ENCODE measurements at regions not wholly inside any gene's neighbourhood (a gene's known extent, or its start where the extent isn't known, plus 50 kb on each side); places are given as distances from the start of the nearest gene placed in this dataset.

DNA sequence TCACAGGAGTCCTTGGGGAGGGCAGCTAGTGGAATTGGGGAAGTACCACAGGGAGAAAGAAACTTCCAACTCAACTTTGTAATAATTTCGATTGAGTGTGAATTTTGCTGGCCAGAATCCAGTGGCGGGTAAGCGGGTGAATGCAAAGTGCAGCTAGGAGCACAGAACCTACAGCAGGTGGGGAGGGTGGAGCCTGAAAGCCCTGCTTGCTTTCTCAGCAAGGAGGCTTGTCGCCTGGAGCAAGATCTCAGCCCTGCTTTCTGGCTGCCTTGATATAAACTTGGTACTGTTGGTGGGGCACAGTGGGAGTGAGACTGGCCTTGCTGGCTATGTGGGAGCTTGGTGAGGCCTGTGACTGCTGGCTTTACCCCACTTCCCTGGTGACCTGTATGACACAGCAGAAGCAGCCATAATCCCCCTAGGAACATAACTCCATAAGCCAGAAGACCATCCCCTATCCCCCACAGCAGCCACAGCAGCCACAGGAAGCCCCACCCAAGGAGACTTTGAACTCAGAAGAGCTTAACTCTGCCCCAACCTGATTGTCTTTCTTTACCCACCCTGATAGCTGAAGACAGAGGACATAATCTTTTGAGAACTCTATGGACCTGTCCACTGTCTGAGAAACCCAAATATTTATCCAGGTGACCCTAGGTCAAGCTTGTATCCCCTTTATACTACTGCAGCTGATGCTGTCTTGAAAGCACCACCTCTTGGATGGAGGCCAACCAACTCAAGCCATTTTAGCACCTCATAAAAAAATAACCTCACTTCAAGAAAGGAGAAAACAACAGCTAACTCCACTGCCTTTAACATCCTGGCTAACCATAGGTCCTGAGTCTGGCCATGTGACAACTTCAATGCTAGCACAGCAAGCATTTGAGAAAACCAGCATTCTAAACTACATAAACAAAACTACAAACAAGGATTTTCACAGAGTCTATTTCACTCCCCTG, 87.2 kb upstream of the PDE5A start:
- TF ChIP-seq, protein P1, sequence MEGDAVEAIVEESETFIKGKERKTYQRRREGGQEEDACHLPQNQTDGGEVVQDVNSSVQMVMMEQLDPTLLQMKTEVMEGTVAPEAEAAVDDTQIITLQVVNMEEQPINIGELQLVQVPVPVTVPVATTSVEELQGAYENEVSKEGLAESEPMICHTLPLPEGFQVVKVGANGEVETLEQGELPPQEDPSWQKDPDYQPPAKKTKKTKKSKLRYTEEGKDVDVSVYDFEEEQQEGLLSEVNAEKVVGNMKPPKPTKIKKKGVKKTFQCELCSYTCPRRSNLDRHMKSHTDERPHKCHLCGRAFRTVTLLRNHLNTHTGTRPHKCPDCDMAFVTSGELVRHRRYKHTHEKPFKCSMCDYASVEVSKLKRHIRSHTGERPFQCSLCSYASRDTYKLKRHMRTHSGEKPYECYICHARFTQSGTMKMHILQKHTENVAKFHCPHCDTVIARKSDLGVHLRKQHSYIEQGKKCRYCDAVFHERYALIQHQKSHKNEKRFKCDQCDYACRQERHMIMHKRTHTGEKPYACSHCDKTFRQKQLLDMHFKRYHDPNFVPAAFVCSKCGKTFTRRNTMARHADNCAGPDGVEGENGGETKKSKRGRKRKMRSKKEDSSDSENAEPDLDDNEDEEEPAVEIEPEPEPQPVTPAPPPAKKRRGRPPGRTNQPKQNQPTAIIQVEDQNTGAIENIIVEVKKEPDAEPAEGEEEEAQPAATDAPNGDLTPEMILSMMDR (conservative IDR thresholded peaks at IDR 0.05) = no peak
- no peak for TF ChIP-seq ZFX (IDR thresholded peaks at IDR 0.05)
- no peak overlapping the region for H3K27ac ChIP-seq

DNA sequence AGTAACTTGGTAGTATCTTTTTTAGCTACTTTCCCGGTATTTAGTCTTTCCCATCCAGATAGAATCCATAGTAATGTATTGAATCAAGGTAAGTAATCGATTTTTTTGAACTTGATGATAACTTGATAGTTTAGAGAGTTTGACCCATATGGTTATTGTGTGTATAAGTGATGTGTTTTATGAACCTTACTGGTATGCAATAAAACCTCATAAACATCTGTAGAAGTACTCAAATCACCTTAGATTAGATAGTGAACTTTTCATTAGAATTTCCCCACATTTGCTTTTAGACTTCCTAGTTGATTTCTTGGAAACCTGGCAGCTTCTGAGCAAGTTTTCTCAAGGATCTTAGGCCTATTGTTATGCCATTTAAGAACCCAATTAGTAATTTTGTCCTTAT, 80.8 kb upstream of the PDE5A start:
- no peak overlapping the region for H3K27ac ChIP-seq
- no peak for TF ChIP-seq ZFX (IDR thresholded peaks at IDR 0.05)
- TF ChIP-seq, protein P1 (conservative IDR thresholded peaks at IDR 0.05) = no peak

DNA sequence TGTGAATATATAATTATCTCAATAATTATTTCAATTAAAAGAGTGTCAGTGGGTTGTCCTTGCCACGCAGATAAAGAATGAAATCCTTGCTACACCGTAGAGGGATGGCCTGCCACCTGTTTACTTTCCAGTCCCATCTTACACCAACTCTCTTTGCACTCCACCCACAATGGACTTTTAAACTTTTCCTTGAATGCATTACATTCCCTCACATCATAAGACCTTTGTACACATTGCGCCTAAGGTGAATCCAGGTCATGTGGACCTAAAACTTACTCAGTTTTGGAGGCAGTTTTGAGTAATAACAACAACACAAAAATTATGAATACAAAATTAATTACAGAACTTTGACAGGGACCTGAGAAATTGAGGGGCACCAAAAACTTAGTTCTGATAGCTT, 78.7 kb upstream of the PDE5A start:
- no peak overlapping the region for H3K27ac ChIP-seq
- no peak for TF ChIP-seq ZFX (IDR thresholded peaks at IDR 0.05)
- TF ChIP-seq, protein P1 (conservative IDR thresholded peaks at IDR 0.05) = no peak

DNA sequence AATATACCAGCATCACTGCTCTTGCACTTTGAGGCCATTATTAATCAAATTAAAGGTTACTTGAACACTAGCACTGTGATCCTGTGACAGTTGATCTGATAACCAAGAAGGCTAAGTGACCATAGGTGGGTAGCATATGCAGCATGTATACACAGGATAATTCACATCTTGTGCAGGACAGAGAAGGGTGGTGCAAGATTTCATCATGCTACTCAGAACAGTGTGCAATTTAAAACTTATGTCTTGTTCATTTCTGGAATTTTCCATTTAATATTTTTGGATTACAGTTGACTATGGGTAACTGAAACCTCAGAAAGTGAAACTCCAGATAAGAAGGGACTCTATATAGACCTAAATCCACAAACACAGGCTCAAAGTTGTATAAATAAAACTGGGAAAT, 78.2 kb upstream of the PDE5A start:
- H3K27ac ChIP-seq = no peak overlapping the region
- no peak for TF ChIP-seq ZFX (IDR thresholded peaks at IDR 0.05)
- TF ChIP-seq, protein P1 (conservative IDR thresholded peaks at IDR 0.05) = no peak

DNA sequence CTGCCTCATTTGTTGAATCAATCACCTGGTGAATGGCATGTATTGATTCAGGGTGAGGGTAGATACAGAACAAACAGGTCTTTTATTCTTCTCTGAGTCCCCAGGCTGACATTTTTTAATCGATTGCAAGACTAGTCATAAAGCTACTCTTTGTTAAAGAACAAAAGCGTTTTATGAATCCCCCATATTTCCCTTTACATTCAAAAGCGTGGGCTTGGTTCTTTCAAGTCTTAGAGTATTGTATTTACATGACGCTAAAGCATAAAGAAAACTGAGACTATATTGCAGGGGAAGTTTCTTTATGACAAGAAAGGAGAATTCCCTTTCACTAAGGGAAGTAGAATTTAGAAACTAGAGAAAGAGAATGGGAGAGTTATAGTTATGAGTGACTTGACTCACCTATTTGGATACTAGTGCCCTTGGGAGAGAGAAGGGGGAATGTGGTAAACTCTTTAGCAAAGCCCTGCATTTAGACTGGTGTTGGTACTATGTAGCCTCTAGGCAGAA, 69.3 kb upstream of the PDE5A start:
- TF ChIP-seq ZFX (IDR thresholded peaks at IDR 0.05) = no peak
- TF ChIP-seq, protein P1 (conservative IDR thresholded peaks at IDR 0.05) = no peak
- no peak overlapping the region for H3K27ac ChIP-seq

DNA sequence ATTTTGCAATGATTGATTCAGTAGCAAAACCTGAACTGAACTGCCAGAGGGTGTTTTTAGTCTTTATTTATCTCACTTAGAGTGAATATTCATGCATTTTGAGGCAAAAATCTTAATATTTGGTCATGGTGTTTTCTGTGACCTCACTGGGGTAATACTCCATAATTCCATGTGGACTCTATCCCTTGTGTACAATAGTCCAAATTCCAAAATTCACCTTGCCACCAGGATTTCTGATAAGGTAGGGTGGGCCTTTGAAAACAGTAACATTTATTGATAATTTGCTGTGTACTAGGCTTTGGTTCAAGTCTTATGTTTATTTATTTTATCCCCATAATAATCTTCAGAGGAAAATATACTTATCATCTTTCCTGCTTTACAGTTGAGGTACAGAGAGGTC, 68.4 kb upstream of the PDE5A start:
- no peak overlapping the region for H3K27ac ChIP-seq
- TF ChIP-seq, protein P1 (conservative IDR thresholded peaks at IDR 0.05) = no peak
- TF ChIP-seq ZFX (IDR thresholded peaks at IDR 0.05) = no peak

DNA sequence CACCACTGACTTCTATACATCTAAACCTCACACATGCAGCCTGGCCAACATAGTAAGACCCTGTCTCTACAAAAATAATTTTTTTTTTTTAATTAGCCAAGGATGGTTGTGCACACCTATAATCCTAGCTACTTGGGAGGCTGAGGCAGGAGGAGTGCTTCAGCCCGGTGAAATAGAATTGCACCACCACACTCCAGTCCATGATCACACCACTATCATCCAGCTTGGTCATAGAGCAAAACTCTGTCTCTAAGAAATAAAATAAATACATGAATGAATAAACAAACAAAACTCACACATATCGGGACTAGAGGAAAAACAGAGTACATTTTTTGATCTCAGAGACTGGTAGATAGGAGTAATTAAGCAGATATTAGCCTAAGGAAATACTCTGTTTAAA, 66.6 kb upstream of the PDE5A start:
- TF ChIP-seq, protein P1 (conservative IDR thresholded peaks at IDR 0.05) = no peak
- no peak for TF ChIP-seq ZFX (IDR thresholded peaks at IDR 0.05)
- H3K27ac ChIP-seq = no peak overlapping the region
